ENCODE measurements at regions not wholly inside any gene's neighbourhood (a gene's known extent, or its start where the extent isn't known, plus 50 kb on each side); places are given as distances from the start of the nearest gene placed in this dataset.

DNA sequence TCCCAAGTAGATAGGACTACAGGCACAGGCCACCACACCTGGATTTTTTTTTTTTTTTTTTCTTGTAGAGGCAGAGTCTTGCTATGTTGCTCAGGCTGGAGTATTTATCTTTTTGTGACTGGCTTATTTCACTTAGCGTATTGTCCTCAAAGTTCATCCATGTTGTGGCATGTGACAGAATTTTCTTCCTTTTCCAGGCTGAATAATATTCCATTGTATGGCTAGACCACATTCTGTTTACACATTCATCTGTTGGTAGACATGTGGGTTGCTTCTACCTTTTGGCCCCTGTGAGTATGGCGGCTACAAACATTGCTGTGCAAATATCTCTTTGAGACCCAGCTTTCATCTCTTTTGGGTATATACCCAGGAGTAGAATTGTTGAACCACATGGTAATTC is 160.2 kb upstream of the SMAD3 start:
- Histone ChIP-seq H3K4me3 (ENCODE audit: low read length in 3 of 3) (no peak overlapping the region), H3K9ac (ENCODE audit: low read length in 3 of 3) (no peak overlapping the region), H3K27me3 (ENCODE audit: control insufficient read depth, insufficient read depth, low read length) (no peaks in the 10 kb centered on the region), H3K4me1 (ENCODE audit: control insufficient read depth in 2 of 3, insufficient read depth in 2 of 3, low read depth in 1 of 3, low read length in 3 of 3) (peaks cover 0 to 5% (median 3%) of the 10 kb centered on the region in 3 donors), H3K9me3 (ENCODE audit: control insufficient read depth in 2 of 3, insufficient read depth in 1 of 3, low read length in 3 of 3) (no peaks in the 10 kb centered on the region), H3K27ac (ENCODE audit: low read depth in 2 of 2, low read length in 2 of 2) (no peak overlapping the region), H3K36me3 (ENCODE audit: control insufficient read depth in 2 of 3, insufficient read depth in 3 of 3, low read length in 3 of 3) (no peaks in the 10 kb centered on the region)
- DNase-seq (no peak), FAIRE-seq (no peak)
- TF ChIP-seq, protein P1, sequence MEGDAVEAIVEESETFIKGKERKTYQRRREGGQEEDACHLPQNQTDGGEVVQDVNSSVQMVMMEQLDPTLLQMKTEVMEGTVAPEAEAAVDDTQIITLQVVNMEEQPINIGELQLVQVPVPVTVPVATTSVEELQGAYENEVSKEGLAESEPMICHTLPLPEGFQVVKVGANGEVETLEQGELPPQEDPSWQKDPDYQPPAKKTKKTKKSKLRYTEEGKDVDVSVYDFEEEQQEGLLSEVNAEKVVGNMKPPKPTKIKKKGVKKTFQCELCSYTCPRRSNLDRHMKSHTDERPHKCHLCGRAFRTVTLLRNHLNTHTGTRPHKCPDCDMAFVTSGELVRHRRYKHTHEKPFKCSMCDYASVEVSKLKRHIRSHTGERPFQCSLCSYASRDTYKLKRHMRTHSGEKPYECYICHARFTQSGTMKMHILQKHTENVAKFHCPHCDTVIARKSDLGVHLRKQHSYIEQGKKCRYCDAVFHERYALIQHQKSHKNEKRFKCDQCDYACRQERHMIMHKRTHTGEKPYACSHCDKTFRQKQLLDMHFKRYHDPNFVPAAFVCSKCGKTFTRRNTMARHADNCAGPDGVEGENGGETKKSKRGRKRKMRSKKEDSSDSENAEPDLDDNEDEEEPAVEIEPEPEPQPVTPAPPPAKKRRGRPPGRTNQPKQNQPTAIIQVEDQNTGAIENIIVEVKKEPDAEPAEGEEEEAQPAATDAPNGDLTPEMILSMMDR (IDR thresholded peaks at IDR 0.05; ENCODE audit: borderline replicate concordance, extremely low read depth, insufficient read depth): no peak
- intact Hi-C loops (cut with DNase I): no loop called here

DNA sequence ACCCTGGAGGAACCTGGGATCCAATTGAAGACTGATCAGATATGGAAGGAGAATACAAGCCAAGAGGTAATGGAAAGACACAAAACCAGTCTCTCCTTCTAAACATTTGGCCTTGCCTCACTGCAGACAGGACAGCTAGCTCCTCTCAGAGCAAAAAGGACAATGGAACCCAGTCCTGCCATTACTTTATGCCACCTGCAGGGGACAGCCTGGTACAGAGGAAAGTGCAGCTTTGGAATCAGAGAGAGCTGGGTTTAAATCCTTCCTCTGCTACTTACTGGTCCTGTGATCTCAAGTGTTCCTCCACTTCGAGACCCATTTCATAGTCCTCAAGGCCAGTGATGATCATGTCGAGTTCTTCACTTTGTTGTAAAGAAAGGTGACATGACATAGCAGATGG is 159.4 kb upstream of the SMAD3 start:
- DNase-seq (no peak), FAIRE-seq (no peak)
- H3K36me3 ChIP-seq (ENCODE audit: control insufficient read depth in 2 of 3, insufficient read depth in 3 of 3, low read length in 3 of 3): no peaks in the 10 kb centered on the region
- TF ChIP-seq, protein P1 (IDR thresholded peaks at IDR 0.05; ENCODE audit: borderline replicate concordance, extremely low read depth, insufficient read depth): no peak
- peaks cover 0 to 5% (median 3%) of the 10 kb centered on the region in 3 donors for H3K4me1 ChIP-seq (ENCODE audit: control insufficient read depth in 2 of 3, insufficient read depth in 2 of 3, low read depth in 1 of 3, low read length in 3 of 3)
- intact Hi-C loops (cut with DNase I): no loop called here
- no peaks in the 10 kb centered on the region for H3K27me3 ChIP-seq (ENCODE audit: control insufficient read depth, insufficient read depth, low read length)
- H3K27ac ChIP-seq (ENCODE audit: low read depth in 2 of 2, low read length in 2 of 2): no peak overlapping the region
- H3K9ac ChIP-seq (ENCODE audit: low read length in 3 of 3): no peak overlapping the region
- no peaks in the 10 kb centered on the region for H3K9me3 ChIP-seq (ENCODE audit: control insufficient read depth in 2 of 3, insufficient read depth in 1 of 3, low read length in 3 of 3)
- H3K4me3 ChIP-seq (ENCODE audit: low read length in 3 of 3): no peak overlapping the region

DNA sequence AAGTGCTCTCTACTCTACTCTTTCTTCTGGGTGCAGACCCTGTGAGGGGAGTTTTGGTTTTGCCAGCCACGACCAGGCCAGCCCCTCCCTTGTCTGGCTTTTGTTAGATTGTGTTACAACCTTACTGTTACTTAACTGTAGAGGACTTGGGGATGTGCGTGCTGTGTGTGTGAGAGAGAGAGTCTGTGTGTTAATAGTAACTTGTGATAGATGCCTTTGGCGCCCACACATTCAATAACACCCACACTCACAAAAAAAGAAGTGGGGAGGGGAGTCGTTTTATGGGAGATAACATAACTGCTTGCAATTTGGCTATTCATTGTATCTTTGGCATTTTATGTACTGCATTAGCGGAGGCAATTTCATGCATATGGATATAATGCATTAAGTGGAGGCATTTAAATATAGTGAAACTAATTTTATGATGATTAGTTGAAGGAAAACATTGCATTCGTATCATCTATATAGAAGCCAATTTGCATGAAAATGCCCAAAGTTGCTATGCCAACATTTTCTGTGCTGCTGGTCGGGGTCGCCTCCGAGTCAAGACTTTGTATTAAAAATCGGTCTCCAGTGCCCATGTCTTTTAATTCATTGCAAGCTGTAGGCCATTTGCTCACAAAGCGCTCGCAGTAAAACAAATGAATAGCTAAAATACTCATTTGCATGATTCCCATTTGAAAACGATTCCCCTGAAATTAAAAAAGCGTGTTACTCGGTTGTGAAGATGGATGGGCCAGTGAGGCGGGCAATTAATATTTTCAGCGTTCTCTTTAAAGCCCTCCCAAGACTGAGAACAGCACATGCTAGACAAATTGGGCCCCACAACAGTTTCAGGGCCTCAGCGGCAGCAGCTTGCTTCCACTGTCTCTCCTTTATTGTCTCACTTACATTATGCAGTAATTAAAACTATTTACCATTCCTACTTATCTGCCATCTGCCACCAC is 158.5 kb upstream of the SMAD3 start:
- Histone ChIP-seq H3K27me3 (ENCODE audit: control insufficient read depth, insufficient read depth, low read length) (no peaks in the 10 kb centered on the region), H3K27ac (ENCODE audit: low read depth in 2 of 2, low read length in 2 of 2) (no peak overlapping the region), H3K4me3 (ENCODE audit: low read length in 3 of 3) (no peak overlapping the region), H3K9me3 (ENCODE audit: control insufficient read depth in 2 of 3, insufficient read depth in 1 of 3, low read length in 3 of 3) (no peaks in the 10 kb centered on the region), H3K9ac (ENCODE audit: low read length in 3 of 3) (no peak overlapping the region), H3K4me1 (ENCODE audit: control insufficient read depth in 2 of 3, insufficient read depth in 2 of 3, low read depth in 1 of 3, low read length in 3 of 3) (peaks cover 0 to 5% (median 3%) of the 10 kb centered on the region in 3 donors), H3K36me3 (ENCODE audit: control insufficient read depth in 2 of 3, insufficient read depth in 3 of 3, low read length in 3 of 3) (no peaks in the 10 kb centered on the region)
- no peak for DNase-seq
- intact Hi-C loops (cut with DNase I): no loop called here
- TF ChIP-seq, protein P1 (IDR thresholded peaks at IDR 0.05; ENCODE audit: borderline replicate concordance, extremely low read depth, insufficient read depth): no peak
- no peak for FAIRE-seq
